HG03354 (cell line): ENCODE measurements at regions not wholly inside any gene's neighbourhood (a gene's known extent, or its start where the extent isn't known, plus 50 kb on each side); places are given as distances from the start of the nearest gene placed in this dataset.
"Not testable (repeated sequence)": the region's sequence is repeated elsewhere in the genome, so short reads cannot be mapped to it uniquely, and the experiment has no call there.

ENCODE experiments used
- ATAC-seq: cut with Tn5 transposase; IDR thresholded peaks from one replicate; pipeline ENCODE4 v1.9.1; 2021; ENCODE audit warnings: mild to moderate bottlenecking; ENCODE audit not compliant: unreplicated experiment, poor library complexity, severe bottlenecking

- ATAC-seq: not testable (repeated sequence)
Observed at GRCh38 chr1:83345375-83345774, 653.6 kb downstream of the TTLL7 start.

GRCh38 chr1:83343767-83344166 is 655.2 kb downstream of the TTLL7 start:
- not testable (repeated sequence) for ATAC-seq

GRCh38 chr1:83342995-83343394 is 655.9 kb downstream of the TTLL7 start:
- not testable (repeated sequence) for ATAC-seq

- ATAC-seq: not testable (repeated sequence)
Observed at GRCh38 chr1:83332308-83332707, 666.6 kb downstream of the TTLL7 start.

GRCh38 chr1:83318366-83318765 is 680.6 kb downstream of the TTLL7 start:
- no peak for ATAC-seq

GRCh38 chr1:83315446-83315845 is 683.5 kb downstream of the TTLL7 start:
- ATAC-seq: not testable (repeated sequence)

- not testable (repeated sequence) for ATAC-seq
Observed at GRCh38 chr1:83310161-83310560, 688.8 kb downstream of the TTLL7 start.

GRCh38 chr1:83309035-83309434 is 689.9 kb downstream of the TTLL7 start:
- ATAC-seq: not testable (repeated sequence)

- not testable (repeated sequence) for ATAC-seq
Observed at GRCh38 chr1:83306811-83307210, 692.1 kb downstream of the TTLL7 start.

- ATAC-seq: not testable (repeated sequence)
Observed at GRCh38 chr1:83295594-83295993, 703.3 kb downstream of the TTLL7 start.

- not testable (repeated sequence) for ATAC-seq
Observed at GRCh38 chr1:83287391-83287790, 711.5 kb downstream of the TTLL7 start.

- ATAC-seq: not testable (repeated sequence)
Observed at GRCh38 chr1:83274656-83275055, 724.3 kb downstream of the TTLL7 start.

- not testable (repeated sequence) for ATAC-seq
Observed at GRCh38 chr1:83272484-83272883, 726.4 kb downstream of the TTLL7 start.

- ATAC-seq: not testable (repeated sequence)
Observed at GRCh38 chr1:83271834-83272233, 727.1 kb downstream of the TTLL7 start.

GRCh38 chr1:83270801-83271200 is 728.1 kb downstream of the TTLL7 start:
- not testable (repeated sequence) for ATAC-seq

- ATAC-seq: not testable (repeated sequence)
Observed at GRCh38 chr1:83263808-83264207, 735.1 kb downstream of the TTLL7 start.

GRCh38 chr1:83251687-83252086 is 747.2 kb downstream of the TTLL7 start:
- not testable (repeated sequence) for ATAC-seq

GRCh38 chr1:83246780-83247179 is 752.2 kb downstream of the TTLL7 start:
- not testable (repeated sequence) for ATAC-seq

GRCh38 chr1:83244832-83245231 is 754.1 kb downstream of the TTLL7 start:
- ATAC-seq: not testable (repeated sequence)

- ATAC-seq: not testable (repeated sequence)
Observed at GRCh38 chr1:83239568-83239967, 759.4 kb downstream of the TTLL7 start.

GRCh38 chr1:83238654-83239053 is 760.3 kb downstream of the TTLL7 start:
- not testable (repeated sequence) for ATAC-seq

GRCh38 chr1:83219788-83220187 is 779.1 kb downstream of the TTLL7 start:
- ATAC-seq: not testable (repeated sequence)
